ENCODE measurements at regions not wholly inside any gene's neighbourhood (a gene's known extent, or its start where the extent isn't known, plus 50 kb on each side); places are given as distances from the start of the nearest gene placed in this dataset.

- POLR2A ChIA-PET = no interaction called here
- Histone ChIP-seq H3K9me3 (replicated peaks; ENCODE audit: control insufficient read depth, insufficient read depth, low read length) (no peaks in the 10 kb centered on the region), H3K9ac (replicated peaks; ENCODE audit: extremely low read depth, insufficient read depth, low read length) (no peak overlapping the region), H3K4me2 (ENCODE audit: insufficient read depth, low read length) (no peak overlapping the region), H4K20me1 (replicated peaks; ENCODE audit: control insufficient read depth, extremely low read depth, insufficient read depth, low read length) (no peaks in the 10 kb centered on the region), H3K36me3 (ENCODE audit: control insufficient read depth in 2 of 2, extremely low read depth in 1 of 2, insufficient read depth in 2 of 2, low read length in 2 of 2) (no peaks in the 10 kb centered on the region), H3K27me3 (ENCODE audit: control insufficient read depth in 2 of 2, insufficient read depth in 2 of 2, low read length in 2 of 2) (peaks cover 20 to 26% of the 10 kb centered on the region in 2 experiments), H3K4me1 (ENCODE audit: control insufficient read depth, extremely low read depth, insufficient read depth, low read length) (no peaks in the 10 kb centered on the region), H3K4me3 (replicated peaks in 1 of 3; ENCODE audit: insufficient read depth in 1 of 3, low read depth in 1 of 3, low read length in 3 of 3) (no peak overlapping the region), H2AFZ (ENCODE audit: low read depth, low read length) (no peak overlapping the region), H3K27ac (ENCODE audit: insufficient read depth, low read depth, low read length) (no peak overlapping the region), H3K79me2 (ENCODE audit: control insufficient read depth, insufficient read depth, low read length) (no peaks in the 10 kb centered on the region), H3K9me1 (replicated peaks; ENCODE audit: control insufficient read depth, extremely low read depth, insufficient read depth, low read length) (no peaks in the 10 kb centered on the region)
- DNase-seq (ENCODE audit: low read depth, low spot score) (no peak), FAIRE-seq (no peak)
- dilution Hi-C loops (cut with MboI; ENCODE audit: extremely low pct_ligation_motif_present, low sequenced_read_pairs) = no loop called here
- TF ChIP-seq JUN (IDR thresholded peaks at IDR 0.05; ENCODE audit: borderline replicate concordance, insufficient read depth, insufficient read length, low read depth) (no peak), MYC (IDR thresholded peaks at IDR 0.05; ENCODE audit: low read depth, low read length) (no peak), GATA2 (IDR thresholded peaks at IDR 0.05; ENCODE audit: insufficient read depth, insufficient read length, low read depth, low read length) (no peak), POLR2A (IDR thresholded peaks at IDR 0.05; ENCODE audit: low read depth, low read length) (no peak), EZH2 (IDR thresholded peaks at IDR 0.05; ENCODE audit: borderline replicate concordance, low read depth, low read length, severe bottlenecking) (no peak), POLR2AphosphoS5 (IDR thresholded peaks at IDR 0.05; ENCODE audit: insufficient read depth, low read depth, low read length) (no peak)
- TF ChIP-seq, protein P1, sequence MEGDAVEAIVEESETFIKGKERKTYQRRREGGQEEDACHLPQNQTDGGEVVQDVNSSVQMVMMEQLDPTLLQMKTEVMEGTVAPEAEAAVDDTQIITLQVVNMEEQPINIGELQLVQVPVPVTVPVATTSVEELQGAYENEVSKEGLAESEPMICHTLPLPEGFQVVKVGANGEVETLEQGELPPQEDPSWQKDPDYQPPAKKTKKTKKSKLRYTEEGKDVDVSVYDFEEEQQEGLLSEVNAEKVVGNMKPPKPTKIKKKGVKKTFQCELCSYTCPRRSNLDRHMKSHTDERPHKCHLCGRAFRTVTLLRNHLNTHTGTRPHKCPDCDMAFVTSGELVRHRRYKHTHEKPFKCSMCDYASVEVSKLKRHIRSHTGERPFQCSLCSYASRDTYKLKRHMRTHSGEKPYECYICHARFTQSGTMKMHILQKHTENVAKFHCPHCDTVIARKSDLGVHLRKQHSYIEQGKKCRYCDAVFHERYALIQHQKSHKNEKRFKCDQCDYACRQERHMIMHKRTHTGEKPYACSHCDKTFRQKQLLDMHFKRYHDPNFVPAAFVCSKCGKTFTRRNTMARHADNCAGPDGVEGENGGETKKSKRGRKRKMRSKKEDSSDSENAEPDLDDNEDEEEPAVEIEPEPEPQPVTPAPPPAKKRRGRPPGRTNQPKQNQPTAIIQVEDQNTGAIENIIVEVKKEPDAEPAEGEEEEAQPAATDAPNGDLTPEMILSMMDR (IDR thresholded peaks at IDR 0.05; ENCODE audit: extremely low read depth in 1 of 2, insufficient read depth in 1 of 2, low read depth in 1 of 2, low read length in 2 of 2) = no peak
- TF ChIP-seq, protein P2, sequence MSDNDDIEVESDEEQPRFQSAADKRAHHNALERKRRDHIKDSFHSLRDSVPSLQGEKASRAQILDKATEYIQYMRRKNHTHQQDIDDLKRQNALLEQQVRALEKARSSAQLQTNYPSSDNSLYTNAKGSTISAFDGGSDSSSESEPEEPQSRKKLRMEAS (IDR thresholded peaks at IDR 0.05; ENCODE audit: insufficient read depth, insufficient read length) = no peak
- BruUV-seq (replicated peaks) = no TSS peak
- CTCF ChIA-PET = no interaction called here
- intact Hi-C loops (cut with micrococcal nuclease) = no loop called here
Measured at GRCh38 chr3:72470904-72471417, 377.3 kb downstream of the SHQ1 start.

Measured in endothelial cell of umbilical vein (primary cell).